ENCODE measurements at regions not wholly inside any gene's neighbourhood (a gene's known extent, or its start where the extent isn't known, plus 50 kb on each side); places are given as distances from the start of the nearest gene placed in this dataset.

GRCh38 chr2:34848132-34848531, 1249.0 kb upstream of the FAM98A start:
- no peak for TF ChIP-seq CTCF (conservative IDR thresholded peaks at IDR 0.05; ENCODE audit: low read depth)
- DNase-seq (ENCODE audit: low spot score) = no peak
- CTCF ChIA-PET = interaction anchor here (0.6 kb wide), 1 partner anchor 781 kb away, joined by 5 read pairs; no protein-coding TSS in a partner anchor
- POLR2A ChIA-PET (ENCODE audit: low non-redundant PET) = no interaction called here
- no peak overlapping the region for H3K27ac ChIP-seq

GRCh38 chr2:34844629-34845028, 1245.5 kb upstream of the FAM98A start:
- ChIA-PET CTCF (interaction anchor here (0.6 kb wide), 1 partner anchor 45 kb away, joined by 3 read pairs; no protein-coding TSS in a partner anchor), POLR2A (ENCODE audit: low non-redundant PET) (no interaction called here)
- TF ChIP-seq CTCF (conservative IDR thresholded peaks at IDR 0.05; ENCODE audit: low read depth) = no peak
- H3K27ac ChIP-seq = no peak overlapping the region
- DNase-seq (ENCODE audit: low spot score) = no peak

GRCh38 chr2:34838408-34838807, 1239.3 kb upstream of the FAM98A start:
- POLR2A ChIA-PET (ENCODE audit: low non-redundant PET) = no interaction called here
- TF ChIP-seq CTCF (conservative IDR thresholded peaks at IDR 0.05; ENCODE audit: low read depth) = no peak
- no peak overlapping the region for H3K27ac ChIP-seq
- CTCF ChIA-PET = no interaction called here
- DNase-seq (ENCODE audit: low spot score) = no peak

GRCh38 chr2:34836361-34836760, 1237.3 kb upstream of the FAM98A start:
- TF ChIP-seq CTCF (conservative IDR thresholded peaks at IDR 0.05; ENCODE audit: low read depth) = no peak
- ChIA-PET CTCF (interaction anchor here (0.7 kb wide), 1 partner anchor 18 kb away, joined by 4 read pairs; no protein-coding TSS in a partner anchor), POLR2A (ENCODE audit: low non-redundant PET) (no interaction called here)
- DNase-seq (ENCODE audit: low spot score) = no peak
- H3K27ac ChIP-seq = no peak overlapping the region

GRCh38 chr2:34831096-34831495, 1232.0 kb upstream of the FAM98A start:
- TF ChIP-seq CTCF (conservative IDR thresholded peaks at IDR 0.05; ENCODE audit: low read depth) = no peak
- ChIA-PET POLR2A (ENCODE audit: low non-redundant PET) (no interaction called here), CTCF (interaction anchor here (0.7 kb wide), 1 partner anchor 731 kb away, joined by 3 read pairs; no protein-coding TSS in a partner anchor)
- H3K27ac ChIP-seq = no peak overlapping the region
- DNase-seq (ENCODE audit: low spot score) = no peak

GRCh38 chr2:34828481-34828880, 1229.4 kb upstream of the FAM98A start:
- H3K27ac ChIP-seq = no peak overlapping the region
- TF ChIP-seq CTCF (conservative IDR thresholded peaks at IDR 0.05; ENCODE audit: low read depth) = no peak
- ChIA-PET CTCF (no interaction called here), POLR2A (ENCODE audit: low non-redundant PET) (no interaction called here)
- DNase-seq (ENCODE audit: low spot score) = no peak

- DNase-seq (ENCODE audit: low spot score) = no peak
- CTCF ChIA-PET = no interaction called here
- no peak for TF ChIP-seq CTCF (conservative IDR thresholded peaks at IDR 0.05; ENCODE audit: low read depth)
- H3K27ac ChIP-seq = no peak overlapping the region
- POLR2A ChIA-PET (ENCODE audit: low non-redundant PET) = no interaction called here
Observed at GRCh38 chr2:34827398-34827797, 1228.3 kb upstream of the FAM98A start.
